Esophagus mucosa (tissue), 1 donor: ENCODE measurements at regions not wholly inside any gene's neighbourhood (a gene's known extent, or its start where the extent isn't known, plus 50 kb on each side); places are given as distances from the start of the nearest gene placed in this dataset.
"Not testable (repeated sequence)": the region's sequence is repeated elsewhere in the genome, so short reads cannot be mapped to it uniquely, and the experiment has no call there.

Experiments
- ATAC-seq: fragments of 200-7000 bp; cut with Tn5 transposase; one replicate; pipeline ENCODE4 v1.9.1; 2020
- donor health status: DM: yes; HTN: yes; CAD: no.

- no peak for ATAC-seq
Measured at GRCh38 chr3:18188491-18188890, 236.6 kb downstream of the SATB1 start.

GRCh38 chr3:18185624-18186023 is 239.5 kb downstream of the SATB1 start:
- ATAC-seq: no peak

GRCh38 chr3:18182923-18183322 is 242.2 kb downstream of the SATB1 start:
- peak; percentile 64 for ATAC-seq

- no peak for ATAC-seq
Measured at GRCh38 chr3:18179521-18179920, 245.6 kb downstream of the SATB1 start.

- no peak for ATAC-seq
Measured at GRCh38 chr3:18177271-18177670, 247.9 kb downstream of the SATB1 start.

- not testable (repeated sequence) for ATAC-seq
Measured at GRCh38 chr3:18173891-18174290, 251.2 kb downstream of the SATB1 start.

GRCh38 chr3:18159681-18160080 is 265.5 kb downstream of the SATB1 start:
- no peak for ATAC-seq

- peak; percentile 95 for ATAC-seq
Measured at GRCh38 chr3:18153571-18154173, 271.5 kb downstream of the SATB1 start.

- ATAC-seq: no peak
Measured at GRCh38 chr3:18151199-18151598, 273.9 kb downstream of the SATB1 start.

GRCh38 chr3:18149935-18150334 is 275.2 kb downstream of the SATB1 start:
- ATAC-seq: no peak

- ATAC-seq: no peak
Measured at GRCh38 chr3:18149386-18149785, 275.8 kb downstream of the SATB1 start.

- ATAC-seq: no peak
Measured at GRCh38 chr3:18144571-18144970, 280.6 kb downstream of the SATB1 start.

- ATAC-seq: no peak
Measured at GRCh38 chr3:18143258-18143780, 281.8 kb downstream of the SATB1 start.

- no peak for ATAC-seq
Measured at GRCh38 chr3:18137958-18138357, 287.2 kb downstream of the SATB1 start.

GRCh38 chr3:18135060-18135814 is 289.9 kb downstream of the SATB1 start:
- peak; percentile 19 for ATAC-seq

- peak; percentile 87 for ATAC-seq
Measured at GRCh38 chr3:18134386-18135059, 290.6 kb downstream of the SATB1 start.

- no peak for ATAC-seq
Measured at GRCh38 chr3:18132991-18133390, 292.1 kb downstream of the SATB1 start.

- no peak for ATAC-seq
Measured at GRCh38 chr3:18127859-18128681, 297.1 kb downstream of the SATB1 start.

GRCh38 chr3:18127174-18127858 is 297.8 kb downstream of the SATB1 start:
- no peak for ATAC-seq

GRCh38 chr3:18126772-18127171 is 298.4 kb downstream of the SATB1 start:
- no peak for ATAC-seq

GRCh38 chr3:18124501-18124900 is 300.6 kb downstream of the SATB1 start:
- peak; percentile 70 for ATAC-seq

GRCh38 chr3:18122264-18122663 is 302.9 kb downstream of the SATB1 start:
- peak; percentile 57 for ATAC-seq
